ENCODE measurements at regions not wholly inside any gene's neighbourhood (a gene's known extent, or its start where the extent isn't known, plus 50 kb on each side); places are given as distances from the start of the nearest gene placed in this dataset.

- dilution Hi-C loops (cut with MboI; ENCODE audit: extremely low pct_ligation_motif_present, low sequenced_read_pairs) (no loop called here), intact Hi-C loops (cut with micrococcal nuclease) (no loop called here)
- DNase-seq (ENCODE audit: low read depth, low spot score) (no peak), FAIRE-seq (no peak)
- H4K20me1 ChIP-seq (replicated peaks; ENCODE audit: control insufficient read depth, extremely low read depth, insufficient read depth, low read length): no peaks in the 10 kb centered on the region
- H3K27ac ChIP-seq (ENCODE audit: insufficient read depth, low read depth, low read length): no peak overlapping the region
- no TSS peak for BruUV-seq (replicated peaks)
- ChIA-PET CTCF (no interaction called here), POLR2A (no interaction called here)
- no peak overlapping the region for H3K4me3 ChIP-seq (replicated peaks in 1 of 3; ENCODE audit: insufficient read depth in 1 of 3, low read depth in 1 of 3, low read length in 3 of 3)
- H3K27me3 ChIP-seq (ENCODE audit: control insufficient read depth in 2 of 2, insufficient read depth in 2 of 2, low read length in 2 of 2): peaks cover 0 to 10% of the 10 kb centered on the region in 2 experiments
- TF ChIP-seq FOS (IDR thresholded peaks at IDR 0.05; ENCODE audit: borderline replicate concordance, insufficient read depth, low read length) (no peak), POLR2A (IDR thresholded peaks at IDR 0.05; ENCODE audit: low read depth, low read length) (no peak), GATA2 (IDR thresholded peaks at IDR 0.05; ENCODE audit: insufficient read depth, insufficient read length, low read depth, low read length) (no peak), POLR2AphosphoS5 (IDR thresholded peaks at IDR 0.05; ENCODE audit: insufficient read depth, low read depth, low read length) (no peak), CTCF (IDR thresholded peaks at IDR 0.05; ENCODE audit: extremely low read depth in 1 of 2, insufficient read depth in 1 of 2, low read depth in 1 of 2, low read length in 2 of 2) (no peak), EZH2 (IDR thresholded peaks at IDR 0.05; ENCODE audit: borderline replicate concordance, low read depth, low read length, severe bottlenecking) (no peak), JUN (IDR thresholded peaks at IDR 0.05; ENCODE audit: borderline replicate concordance, insufficient read depth, insufficient read length, low read depth) (no peak), MYC (IDR thresholded peaks at IDR 0.05; ENCODE audit: low read depth, low read length) (no peak)
- TF ChIP-seq, protein P1, sequence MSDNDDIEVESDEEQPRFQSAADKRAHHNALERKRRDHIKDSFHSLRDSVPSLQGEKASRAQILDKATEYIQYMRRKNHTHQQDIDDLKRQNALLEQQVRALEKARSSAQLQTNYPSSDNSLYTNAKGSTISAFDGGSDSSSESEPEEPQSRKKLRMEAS (IDR thresholded peaks at IDR 0.05; ENCODE audit: insufficient read depth, insufficient read length): no peak
- no peak overlapping the region for H3K4me2 ChIP-seq (ENCODE audit: insufficient read depth, low read length)
- H3K4me1 ChIP-seq (ENCODE audit: control insufficient read depth, extremely low read depth, insufficient read depth, low read length): no peaks in the 10 kb centered on the region
- H3K36me3 ChIP-seq (ENCODE audit: control insufficient read depth in 2 of 2, extremely low read depth in 1 of 2, insufficient read depth in 2 of 2, low read length in 2 of 2): no peaks in the 10 kb centered on the region
- H3K9me1 ChIP-seq (replicated peaks; ENCODE audit: control insufficient read depth, extremely low read depth, insufficient read depth, low read length): no peaks in the 10 kb centered on the region
- H3K9ac ChIP-seq (replicated peaks; ENCODE audit: extremely low read depth, insufficient read depth, low read length): no peak overlapping the region
- no peaks in the 10 kb centered on the region for H3K9me3 ChIP-seq (replicated peaks; ENCODE audit: control insufficient read depth, insufficient read depth, low read length)
- no peaks in the 10 kb centered on the region for H3K79me2 ChIP-seq (ENCODE audit: control insufficient read depth, insufficient read depth, low read length)
- H2AFZ ChIP-seq (ENCODE audit: low read depth, low read length): no peak overlapping the region
Measured at GRCh38 chr9:14453286-14453685, 139.3 kb upstream of the NFIB start.
